ENCODE measurements at regions not wholly inside any gene's neighbourhood (a gene's known extent, or its start where the extent isn't known, plus 50 kb on each side); places are given as distances from the start of the nearest gene placed in this dataset.

GRCh38 chr14:95380350-95381042 lies 60.8 kb upstream of the CLMN start:
- Histone ChIP-seq H3K4me1 (ENCODE audit: control insufficient read depth in 3 of 3, insufficient read depth in 3 of 3, low read length in 3 of 3) (no peaks in the 10 kb centered on the region), H3K27ac (ENCODE audit: low read depth, low read length) (no peak overlapping the region), H3K9ac (ENCODE audit: low read depth in 1 of 3, low read length in 3 of 3) (no peak overlapping the region), H3K36me3 (ENCODE audit: control insufficient read depth in 3 of 3, insufficient read depth in 3 of 3, low read length in 3 of 3) (no peaks in the 10 kb centered on the region), H3K27me3 (ENCODE audit: control insufficient read depth in 3 of 3, insufficient read depth in 3 of 3, low read length in 3 of 3) (peaks cover 0 to 7% (median 5%) of the 10 kb centered on the region in 3 donors), H3K9me3 (ENCODE audit: control insufficient read depth in 3 of 3, low read length in 3 of 3) (peaks cover 0 to 2% (median 0%) of the 10 kb centered on the region in 3 donors), H3K4me3 (ENCODE audit: low read length in 3 of 3) (no peak overlapping the region)

DNA sequence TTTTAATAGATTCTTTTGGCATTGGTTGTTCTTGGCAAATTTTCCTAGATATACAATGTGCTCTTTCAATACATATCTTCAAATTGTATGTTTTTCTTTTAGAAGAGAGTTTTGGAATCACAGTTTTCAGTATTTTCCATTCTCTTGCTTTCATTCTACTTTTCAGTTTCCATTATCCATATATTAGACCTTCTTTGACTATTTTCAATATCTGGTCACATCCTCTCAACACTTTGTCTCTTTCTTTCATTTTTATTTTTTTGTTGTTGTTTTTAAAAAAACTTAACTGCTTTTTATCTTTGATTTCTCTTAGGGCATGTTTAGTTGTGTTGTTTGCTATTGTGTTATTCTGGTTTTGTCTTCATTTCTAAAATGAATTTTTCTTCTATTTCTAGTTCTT lies 59.9 kb upstream of the CLMN start:
- H3K27me3 ChIP-seq (ENCODE audit: control insufficient read depth in 3 of 3, insufficient read depth in 3 of 3, low read length in 3 of 3): peaks cover 0 to 5% (median 4%) of the 10 kb centered on the region in 3 donors
- H3K9me3 ChIP-seq (ENCODE audit: control insufficient read depth in 3 of 3, low read length in 3 of 3): peaks cover 0 to 2% (median 0%) of the 10 kb centered on the region in 3 donors
- no peak overlapping the region for H3K9ac ChIP-seq (ENCODE audit: low read depth in 1 of 3, low read length in 3 of 3)
- no peaks in the 10 kb centered on the region for H3K36me3 ChIP-seq (ENCODE audit: control insufficient read depth in 3 of 3, insufficient read depth in 3 of 3, low read length in 3 of 3)
- no peaks in the 10 kb centered on the region for H3K4me1 ChIP-seq (ENCODE audit: control insufficient read depth in 3 of 3, insufficient read depth in 3 of 3, low read length in 3 of 3)
- H3K27ac ChIP-seq (ENCODE audit: low read depth, low read length): no peak overlapping the region
- H3K4me3 ChIP-seq (ENCODE audit: low read length in 3 of 3): no peak overlapping the region

DNA sequence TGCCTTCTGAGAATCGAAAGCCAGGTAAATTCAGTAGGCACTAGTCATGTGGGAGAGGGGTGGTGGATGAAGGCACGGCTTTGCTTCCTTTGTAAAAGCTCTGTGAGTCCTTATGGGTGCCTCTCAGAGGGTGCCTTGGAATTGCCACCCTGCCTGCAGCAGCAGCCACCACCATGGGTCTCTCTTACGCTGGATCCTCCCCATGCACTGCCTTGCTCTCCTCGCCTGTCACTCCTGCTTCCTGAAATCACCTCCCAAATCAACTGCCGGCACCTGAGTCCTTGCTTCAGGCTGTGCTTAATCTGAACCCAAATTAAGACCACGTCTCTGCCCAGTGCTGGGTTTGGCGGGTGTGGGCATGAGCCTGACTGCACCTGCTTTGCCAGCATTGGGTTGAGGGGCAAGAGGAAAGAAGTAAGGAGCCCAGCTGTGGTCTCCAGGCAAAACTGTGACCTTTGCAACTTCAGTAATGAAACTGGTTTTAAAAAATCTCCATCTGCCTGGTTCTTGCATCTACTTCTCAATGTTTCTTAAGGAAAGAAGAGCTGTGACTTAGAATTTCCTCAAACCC lies 55.9 kb upstream of the CLMN start:
- Histone ChIP-seq H3K9ac (ENCODE audit: low read depth in 1 of 3, low read length in 3 of 3) (no peak overlapping the region), H3K27me3 (ENCODE audit: control insufficient read depth in 3 of 3, insufficient read depth in 3 of 3, low read length in 3 of 3) (peaks cover 0 to 8% (median 4%) of the 10 kb centered on the region in 3 donors), H3K4me3 (ENCODE audit: low read length in 3 of 3) (no peak overlapping the region), H3K27ac (ENCODE audit: low read depth, low read length) (no peak overlapping the region), H3K9me3 (ENCODE audit: control insufficient read depth in 3 of 3, low read length in 3 of 3) (peaks cover 0 to 2% (median 0%) of the 10 kb centered on the region in 3 donors), H3K4me1 (ENCODE audit: control insufficient read depth in 3 of 3, insufficient read depth in 3 of 3, low read length in 3 of 3) (no peaks in the 10 kb centered on the region), H3K36me3 (ENCODE audit: control insufficient read depth in 3 of 3, insufficient read depth in 3 of 3, low read length in 3 of 3) (no peaks in the 10 kb centered on the region)

DNA sequence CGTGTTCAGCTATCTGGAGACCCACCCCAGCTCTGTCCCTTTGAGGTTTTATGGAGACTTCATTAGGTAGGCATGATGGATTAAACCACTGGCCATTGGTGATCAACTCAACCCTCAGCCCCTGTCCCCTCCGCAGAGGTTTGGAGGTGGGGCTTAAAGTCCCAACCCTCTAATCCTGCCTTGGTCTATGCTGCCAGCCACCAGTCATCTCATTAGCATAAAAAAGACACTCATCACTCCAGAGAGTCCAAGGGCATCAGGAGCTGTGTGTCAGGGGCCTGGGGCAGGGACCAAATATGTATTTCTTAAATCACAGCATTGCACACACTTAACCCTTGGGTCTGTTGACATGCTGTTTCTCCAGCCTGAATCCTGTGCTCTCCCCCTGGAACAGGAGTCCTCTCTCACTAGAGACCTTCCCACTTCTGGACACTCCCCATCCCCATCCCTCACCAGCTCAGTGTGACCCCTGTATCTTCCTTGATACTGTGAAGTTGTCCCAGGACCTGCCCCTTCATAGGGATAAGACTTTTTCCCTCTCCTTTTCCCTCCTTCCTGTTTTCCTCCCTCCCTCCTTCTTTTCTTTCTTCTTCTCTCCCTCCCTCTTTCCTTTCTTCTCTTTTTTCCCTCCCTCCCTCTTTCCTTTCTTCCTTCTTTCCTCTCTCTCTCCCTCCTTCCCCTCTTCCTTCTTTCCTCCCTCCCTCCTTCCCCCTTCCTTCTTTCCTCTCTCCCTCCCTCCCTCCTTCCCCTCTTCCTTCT lies 54.7 kb upstream of the CLMN start:
- no peaks in the 10 kb centered on the region for H3K9me3 ChIP-seq (ENCODE audit: control insufficient read depth in 3 of 3, low read length in 3 of 3)
- H3K36me3 ChIP-seq (ENCODE audit: control insufficient read depth in 3 of 3, insufficient read depth in 3 of 3, low read length in 3 of 3): no peaks in the 10 kb centered on the region
- peaks cover 0 to 8% (median 4%) of the 10 kb centered on the region in 3 donors for H3K27me3 ChIP-seq (ENCODE audit: control insufficient read depth in 3 of 3, insufficient read depth in 3 of 3, low read length in 3 of 3)
- no peaks in the 10 kb centered on the region for H3K4me1 ChIP-seq (ENCODE audit: control insufficient read depth in 3 of 3, insufficient read depth in 3 of 3, low read length in 3 of 3)
- no peak overlapping the region for H3K9ac ChIP-seq (ENCODE audit: low read depth in 1 of 3, low read length in 3 of 3)
- no peak overlapping the region for H3K4me3 ChIP-seq (ENCODE audit: low read length in 3 of 3)
- H3K27ac ChIP-seq (ENCODE audit: low read depth, low read length): no peak overlapping the region

DNA sequence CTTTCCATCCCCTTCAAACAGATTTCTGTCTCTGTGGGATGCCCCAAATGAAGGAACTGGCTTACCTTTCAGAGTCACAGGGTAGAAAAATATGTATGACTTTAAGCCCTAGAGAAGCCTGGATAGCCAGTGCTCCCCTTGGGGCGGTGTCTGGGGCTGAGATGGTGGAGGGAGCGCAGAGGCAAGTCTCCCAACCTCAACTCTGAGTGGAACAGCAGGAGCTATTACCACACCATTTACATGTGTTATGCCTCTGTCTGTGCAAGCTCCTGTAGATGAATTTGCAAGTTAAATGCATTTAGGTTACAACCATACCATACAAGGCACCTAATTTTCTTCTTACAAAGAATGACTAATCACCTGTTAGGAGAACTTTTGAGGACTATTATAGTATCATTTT lies 50.4 kb upstream of the CLMN start:
- Histone ChIP-seq H3K27me3 (ENCODE audit: control insufficient read depth in 3 of 3, insufficient read depth in 3 of 3, low read length in 3 of 3) (peaks cover under 1 to 5% (median 3%) of the 10 kb centered on the region in 3 donors), H3K27ac (ENCODE audit: low read depth, low read length) (no peak overlapping the region), H3K4me3 (ENCODE audit: low read length in 3 of 3) (no peak overlapping the region), H3K36me3 (ENCODE audit: control insufficient read depth in 3 of 3, insufficient read depth in 3 of 3, low read length in 3 of 3) (no peaks in the 10 kb centered on the region), H3K9ac (ENCODE audit: low read depth in 1 of 3, low read length in 3 of 3) (no peak overlapping the region), H3K4me1 (ENCODE audit: control insufficient read depth in 3 of 3, insufficient read depth in 3 of 3, low read length in 3 of 3) (no peaks in the 10 kb centered on the region), H3K9me3 (ENCODE audit: control insufficient read depth in 3 of 3, low read length in 3 of 3) (no peaks in the 10 kb centered on the region)

All from skeletal muscle tissue (tissue), 3 donors.